Trophoblast cell (in vitro differentiated cells and primary cell): ENCODE measurements at regions not wholly inside any gene's neighbourhood (a gene's known extent, or its start where the extent isn't known, plus 50 kb on each side); places are given as distances from the start of the nearest gene placed in this dataset.
"Not testable (repeated sequence)": the region's sequence is repeated elsewhere in the genome, so short reads cannot be mapped to it uniquely, and the experiment has no call there.

Experiments
- DNase-seq, 2 donors: peaks; one replicate each; pipeline ENCODE4 v3.0.0-alpha.2; 2016
- H2AFZ ChIP-seq: 2 replicates; pipeline ENCODE4 v1.6.1; 2013; ENCODE audit warnings: low read length, moderate library complexity, mild to moderate bottlenecking; ENCODE audit not compliant: insufficient read depth, poor library complexity
- H2AK5ac ChIP-seq: 2 replicates; pipeline ENCODE4 v1.6.1; 2013; ENCODE audit warnings: mild to moderate bottlenecking, low read length
- H2BK120ac ChIP-seq: 2 replicates; pipeline ENCODE4 v1.6.1; 2013; ENCODE audit warnings: low read length, mild to moderate bottlenecking, moderate library complexity; ENCODE audit not compliant: insufficient read depth, poor library complexity
- H2BK12ac ChIP-seq: 2 replicates; pipeline ENCODE4 v1.6.1; 2013; ENCODE audit warnings: mild to moderate bottlenecking, low read length, moderate library complexity
- H2BK5ac ChIP-seq: 2 replicates; pipeline ENCODE4 v1.6.1; 2013; ENCODE audit warnings: low read length, low read depth, moderate library complexity, mild to moderate bottlenecking; ENCODE audit not compliant: poor library complexity
- H3K14ac ChIP-seq: 2 replicates; pipeline ENCODE4 v1.6.1; 2013; ENCODE audit warnings: mild to moderate bottlenecking, low read length
- H3K18ac ChIP-seq: 2 replicates; pipeline ENCODE4 v1.6.1; 2013; ENCODE audit warnings: mild to moderate bottlenecking, low read length
- H3K23ac ChIP-seq: 2 replicates; pipeline ENCODE4 v1.6.1; 2013; ENCODE audit warnings: low read length
- H3K27ac ChIP-seq: 2 replicates; pipeline ENCODE4 v1.5.1; 2013; ENCODE audit warnings: low read depth, mild to moderate bottlenecking, inconsistent platforms, low read length, moderate library complexity
- H3K27me3 ChIP-seq: 2 replicates; pipeline ENCODE4 v1.6.1; 2013; ENCODE audit warnings: inconsistent platforms, mild to moderate bottlenecking, low read length, moderate library complexity; ENCODE audit not compliant: insufficient read depth
- H3K36me3 ChIP-seq, 2 experiments: 1 replicate in 1 of 2; 2 replicates in 1 of 2; pipeline ENCODE4 v1.6.1; 2013; ENCODE audit warnings: low read length in 2 of 2, mild to moderate bottlenecking in 2 of 2, moderate library complexity in 1 of 2; ENCODE audit not compliant: insufficient read depth in 2 of 2, control insufficient read depth in 1 of 2
- H3K4ac ChIP-seq: 2 replicates; pipeline ENCODE4 v1.6.1; 2013; ENCODE audit warnings: low read depth, mild to moderate bottlenecking, low read length, moderate library complexity
- H3K4me1 ChIP-seq, 2 experiments: 1 replicate in 1 of 2; 2 replicates in 1 of 2; pipeline ENCODE4 v1.6.1; 2013; ENCODE audit warnings: low read length in 2 of 2, mild to moderate bottlenecking in 2 of 2, moderate library complexity in 1 of 2; ENCODE audit not compliant: insufficient read depth in 2 of 2, control insufficient read depth in 1 of 2
- H3K4me2 ChIP-seq: 2 replicates; pipeline ENCODE4 v1.6.1; 2013; ENCODE audit warnings: inconsistent platforms, mild to moderate bottlenecking, low read length, moderate library complexity
- H3K4me3 ChIP-seq: 2 replicates; pipeline ENCODE4 v1.5.1; 2013; ENCODE audit warnings: mild to moderate bottlenecking, low read depth, low read length, inconsistent platforms
- H3K79me1 ChIP-seq: one replicate; pipeline ENCODE4 v1.6.1; 2013; ENCODE audit warnings: low read length
- H3K79me2 ChIP-seq: 2 replicates; pipeline ENCODE4 v1.6.1; 2013; ENCODE audit warnings: low read length, mild to moderate bottlenecking; ENCODE audit not compliant: control insufficient read depth, insufficient read depth, poor library complexity
- H3K9ac ChIP-seq: 2 replicates; pipeline ENCODE4 v1.6.1; 2013; ENCODE audit warnings: mild to moderate bottlenecking, low read length
- H3K9me3 ChIP-seq: 2 replicates; pipeline ENCODE4 v1.6.1; 2013; ENCODE audit warnings: low read depth, mild to moderate bottlenecking, control low read depth, inconsistent platforms, low read length; ENCODE audit not compliant: insufficient read depth
- H4K12ac ChIP-seq: 2 replicates; pipeline ENCODE4 v1.6.1; 2013; ENCODE audit warnings: low read depth, mild to moderate bottlenecking, low read length, moderate library complexity
- H4K8ac ChIP-seq: 2 replicates; pipeline ENCODE4 v1.6.1; 2013; ENCODE audit warnings: low read depth, mild to moderate bottlenecking, low read length, moderate library complexity
- H4K91ac ChIP-seq: one replicate; pipeline ENCODE4 v1.6.1; 2013; ENCODE audit warnings: low read depth, mild to moderate bottlenecking, low read length, moderate library complexity
- WGBS: extraction: QIAGEN DNeasy Blood & Tissue Kit; methylation state at CpG from one replicate; pipeline ENCODE4 v1.1.7; 2013; ENCODE audit warnings: missing lambda C conversion rate; ENCODE audit not compliant: insufficient read length, insufficient coverage; ENCODE audit errors: extremely low coverage; 5-methylcytosine and 5-hydroxymethylcytosine counted together

DNA sequence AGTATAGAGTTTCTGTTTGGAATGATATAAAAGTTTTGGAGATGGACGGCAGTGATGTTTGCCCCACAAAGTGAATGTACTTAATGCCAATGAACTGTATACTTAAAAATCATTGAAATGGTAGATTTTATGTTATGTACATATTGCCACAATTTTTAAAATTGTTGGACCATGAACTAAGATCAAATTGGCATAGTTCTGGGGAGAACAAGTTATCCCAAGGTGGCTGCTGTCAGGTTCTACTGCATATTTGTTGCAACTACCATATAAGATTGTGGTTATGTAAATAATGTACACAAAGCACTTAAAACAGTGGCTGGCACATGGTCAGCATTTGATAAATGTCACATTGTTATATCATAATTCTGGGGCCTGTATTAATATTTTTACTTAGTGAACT lies 466.4 kb downstream of the SIPA1L2 start:
- no peak overlapping the region for H2BK12ac ChIP-seq
- H3K36me3 ChIP-seq: no peaks in the 10 kb centered on the region
- no peak overlapping the region for H3K9ac ChIP-seq
- no peak overlapping the region for H4K91ac ChIP-seq
- no peak overlapping the region for H3K23ac ChIP-seq
- H3K4me3 ChIP-seq: no peak overlapping the region
- no peaks in the 10 kb centered on the region for H3K9me3 ChIP-seq
- no peak overlapping the region for H3K14ac ChIP-seq
- WGBS: no CpG with 5 or more reads among the region's 1 CpG
- no peak overlapping the region for H2BK5ac ChIP-seq
- peak in 1 of 2 donors; percentile 23 for DNase-seq
- no peak overlapping the region for H2AK5ac ChIP-seq
- H3K79me1 ChIP-seq: no peaks in the 10 kb centered on the region
- no peak overlapping the region for H3K4me2 ChIP-seq
- no peak overlapping the region for H3K4ac ChIP-seq
- H4K8ac ChIP-seq: no peak overlapping the region
- no peak overlapping the region for H4K12ac ChIP-seq
- no peaks in the 10 kb centered on the region for H3K27me3 ChIP-seq
- no peak overlapping the region for H2AFZ ChIP-seq
- no peaks in the 10 kb centered on the region for H3K4me1 ChIP-seq
- no peak overlapping the region for H3K27ac ChIP-seq
- no peak overlapping the region for H3K18ac ChIP-seq
- H2BK120ac ChIP-seq: no peak overlapping the region
- no peaks in the 10 kb centered on the region for H3K79me2 ChIP-seq

DNA sequence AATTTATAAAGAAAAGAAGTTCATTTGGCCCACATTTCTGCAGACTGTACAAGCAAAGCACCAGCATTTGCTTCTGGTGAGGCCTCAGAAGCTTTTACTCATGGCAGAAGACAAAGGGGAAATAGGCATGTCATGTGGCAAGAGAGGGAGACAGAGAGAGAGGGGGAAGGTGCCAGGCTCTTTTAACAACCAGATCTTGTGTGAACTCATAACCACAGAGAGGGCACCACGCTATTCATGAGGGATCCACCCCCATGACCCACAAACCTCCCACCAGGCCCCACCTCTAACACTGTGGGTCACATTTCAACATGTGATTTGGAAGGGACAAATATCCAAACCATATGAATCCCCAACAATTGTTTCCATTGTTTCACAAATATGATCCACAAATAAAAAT lies 467.9 kb downstream of the SIPA1L2 start:
- no peak for DNase-seq
- no peak overlapping the region for H4K12ac ChIP-seq
- no peak overlapping the region for H4K91ac ChIP-seq
- no peak overlapping the region for H3K4me3 ChIP-seq
- H3K4me1 ChIP-seq: no peaks in the 10 kb centered on the region
- H2AK5ac ChIP-seq: no peak overlapping the region
- H3K23ac ChIP-seq: no peak overlapping the region
- no peak overlapping the region for H2BK5ac ChIP-seq
- no peak overlapping the region for H3K27ac ChIP-seq
- no peak overlapping the region for H3K4me2 ChIP-seq
- no peak overlapping the region for H2AFZ ChIP-seq
- no peak overlapping the region for H3K18ac ChIP-seq
- H3K27me3 ChIP-seq: no peaks in the 10 kb centered on the region
- H3K9me3 ChIP-seq: no peaks in the 10 kb centered on the region
- no peak overlapping the region for H2BK12ac ChIP-seq
- H3K36me3 ChIP-seq: no peaks in the 10 kb centered on the region
- H3K79me1 ChIP-seq: no peaks in the 10 kb centered on the region
- no peak overlapping the region for H3K4ac ChIP-seq
- H4K8ac ChIP-seq: no peak overlapping the region
- H3K79me2 ChIP-seq: no peaks in the 10 kb centered on the region
- H3K9ac ChIP-seq: no peak overlapping the region
- no peak overlapping the region for H3K14ac ChIP-seq
- H2BK120ac ChIP-seq: no peak overlapping the region
- WGBS: no CpG with 5 or more reads among the region's 1 CpG

DNA sequence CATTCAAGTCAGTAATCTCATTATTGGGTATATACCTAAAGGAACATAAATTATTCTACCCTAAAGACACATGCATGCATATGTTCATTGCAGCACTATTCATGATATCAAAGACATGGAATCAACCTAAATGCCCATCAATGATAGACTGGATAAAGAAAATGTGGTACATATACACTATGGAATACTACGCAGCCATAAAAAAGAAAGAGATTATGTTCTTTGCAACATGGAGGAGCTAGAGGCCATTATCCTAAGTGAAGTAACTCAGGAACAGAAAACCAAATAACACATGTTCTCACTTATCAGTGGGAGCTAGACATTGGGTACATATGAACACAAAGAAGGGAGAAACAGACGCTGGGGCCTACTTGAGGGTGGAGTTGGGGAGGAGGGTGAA lies 471.4 kb downstream of the SIPA1L2 start:
- not testable (repeated sequence) for H3K79me2 ChIP-seq, H3K36me3 ChIP-seq, H2AK5ac ChIP-seq, H3K4me1 ChIP-seq, H2BK5ac ChIP-seq, H3K27me3 ChIP-seq, H3K14ac ChIP-seq, H3K27ac ChIP-seq, H3K9me3 ChIP-seq, H4K8ac ChIP-seq, H4K91ac ChIP-seq, H3K4me3 ChIP-seq, H2AFZ ChIP-seq, H4K12ac ChIP-seq, DNase-seq, H3K18ac ChIP-seq, H3K9ac ChIP-seq, H2BK12ac ChIP-seq, H3K4ac ChIP-seq, H3K79me1 ChIP-seq, H3K4me2 ChIP-seq, H3K23ac ChIP-seq, H2BK120ac ChIP-seq
- WGBS: no CpG with 5 or more reads among the region's 2 CpGs

DNA sequence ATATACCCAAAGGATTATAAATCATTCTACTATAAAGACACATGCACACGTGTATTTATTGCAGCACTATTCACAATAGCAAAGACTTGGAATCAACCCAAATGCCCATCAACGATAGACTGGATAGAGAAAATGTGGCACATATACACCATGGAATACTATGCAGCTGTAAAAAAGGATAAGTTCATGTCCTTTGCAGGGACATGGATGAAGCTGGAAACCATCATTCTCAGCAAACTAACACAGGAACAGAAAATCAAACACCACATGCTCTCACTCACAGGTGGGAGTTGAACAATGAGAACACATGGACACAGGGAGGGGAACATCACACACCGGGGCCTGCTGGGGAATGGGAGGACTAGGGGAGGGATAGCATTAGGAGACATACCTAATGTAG lies 473.9 kb downstream of the SIPA1L2 start:
- H3K36me3 ChIP-seq, H2BK12ac ChIP-seq, H3K23ac ChIP-seq, H3K4me3 ChIP-seq, H4K91ac ChIP-seq, H3K4me2 ChIP-seq, H3K79me1 ChIP-seq, H3K9me3 ChIP-seq, H3K4me1 ChIP-seq, H3K14ac ChIP-seq, H3K9ac ChIP-seq, H4K12ac ChIP-seq, H3K27ac ChIP-seq, H4K8ac ChIP-seq, H2AFZ ChIP-seq, DNase-seq, H2AK5ac ChIP-seq, H3K18ac ChIP-seq, H3K4ac ChIP-seq, H2BK5ac ChIP-seq, H3K79me2 ChIP-seq, H3K27me3 ChIP-seq, H2BK120ac ChIP-seq: not testable (repeated sequence)
- WGBS: no CpG with 5 or more reads among the region's 3 CpGs

DNA sequence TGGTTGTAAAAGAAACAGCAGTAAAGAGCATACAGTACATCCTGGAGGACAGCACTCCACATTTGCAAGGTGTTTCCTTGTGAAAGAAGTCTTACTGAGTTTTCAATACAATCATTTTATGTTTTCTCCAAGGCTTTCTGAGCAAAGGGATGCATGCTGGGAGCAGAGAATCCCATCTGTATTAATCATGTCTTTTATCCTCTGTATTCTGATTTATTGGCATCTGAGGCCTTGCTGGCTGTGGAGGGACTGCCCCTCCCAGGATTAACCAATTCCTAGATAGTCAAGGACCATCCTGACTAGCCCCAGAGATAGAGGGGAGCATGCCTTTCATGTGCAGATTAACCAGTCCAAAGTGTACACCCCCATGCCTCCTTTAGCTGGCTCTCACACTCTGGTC lies 476.3 kb downstream of the SIPA1L2 start:
- Histone ChIP-seq H4K12ac (no peak overlapping the region), H4K8ac (no peak overlapping the region), H3K4ac (no peak overlapping the region), H2AK5ac (no peak overlapping the region), H2BK5ac (no peak overlapping the region), H3K79me2 (no peaks in the 10 kb centered on the region), H2BK12ac (no peak overlapping the region), H3K4me3 (no peak overlapping the region), H3K4me1 (no peaks in the 10 kb centered on the region), H3K36me3 (no peaks in the 10 kb centered on the region), H2AFZ (no peak overlapping the region), H3K9ac (no peak overlapping the region), H3K9me3 (no peaks in the 10 kb centered on the region), H3K23ac (no peak overlapping the region), H3K79me1 (no peaks in the 10 kb centered on the region), H3K27me3 (no peaks in the 10 kb centered on the region), H2BK120ac (no peak overlapping the region), H3K18ac (no peak overlapping the region), H3K27ac (no peak overlapping the region), H3K14ac (no peak overlapping the region), H3K4me2 (no peak overlapping the region), H4K91ac (no peak overlapping the region)
- no peak for DNase-seq
